NT2/D1 (cell line): ENCODE measurements at regions not wholly inside any gene's neighbourhood (a gene's known extent, or its start where the extent isn't known, plus 50 kb on each side); places are given as distances from the start of the nearest gene placed in this dataset.

Experiments
- DNase-seq: peaks from one replicate; pipeline ENCODE4 v3.0.0-alpha.2; 2011; ENCODE audit warnings: low read depth, low spot score
- H3K27me3 ChIP-seq: 2 replicates; pipeline ENCODE4 v1.6.0; 2011; ENCODE audit warnings: mild to moderate bottlenecking; ENCODE audit not compliant: insufficient read length, insufficient read depth
- H3K36me3 ChIP-seq: 2 replicates; pipeline ENCODE4 v1.6.1; 2011; ENCODE audit warnings: mild to moderate bottlenecking, low read length, mixed read lengths; ENCODE audit not compliant: insufficient read depth, insufficient read length
- H3K4me1 ChIP-seq: 2 replicates; pipeline ENCODE4 v1.5.1; 2011; ENCODE audit not compliant: insufficient read depth, insufficient read length
- H3K4me3 ChIP-seq: 2 replicates; pipeline ENCODE4 v1.5.1; 2011; ENCODE audit warnings: low read depth; ENCODE audit not compliant: insufficient read length
- H3K9ac ChIP-seq: 2 replicates; pipeline ENCODE4 v1.6.0; 2011; ENCODE audit warnings: low read depth; ENCODE audit not compliant: insufficient read length
- H3K9me3 ChIP-seq: 2 replicates; pipeline ENCODE4 v1.5.1; 2011; ENCODE audit warnings: mild to moderate bottlenecking, low read length; ENCODE audit not compliant: insufficient read depth
- SUZ12 ChIP-seq: IDR thresholded peaks from 2 replicates; pipeline ENCODE4 v1.6.1; 2011; ENCODE audit not compliant: insufficient read length, insufficient read depth; ENCODE audit errors: extremely low read depth
- YY1 ChIP-seq: IDR thresholded peaks from 2 replicates; pipeline ENCODE4 v1.6.1; 2011; ENCODE audit not compliant: insufficient read length, insufficient read depth
- ZNF274 ChIP-seq: IDR thresholded peaks from 2 replicates; pipeline ENCODE4 v1.6.1; 2011; ENCODE audit warnings: mild to moderate bottlenecking, low read depth, low read length

DNA sequence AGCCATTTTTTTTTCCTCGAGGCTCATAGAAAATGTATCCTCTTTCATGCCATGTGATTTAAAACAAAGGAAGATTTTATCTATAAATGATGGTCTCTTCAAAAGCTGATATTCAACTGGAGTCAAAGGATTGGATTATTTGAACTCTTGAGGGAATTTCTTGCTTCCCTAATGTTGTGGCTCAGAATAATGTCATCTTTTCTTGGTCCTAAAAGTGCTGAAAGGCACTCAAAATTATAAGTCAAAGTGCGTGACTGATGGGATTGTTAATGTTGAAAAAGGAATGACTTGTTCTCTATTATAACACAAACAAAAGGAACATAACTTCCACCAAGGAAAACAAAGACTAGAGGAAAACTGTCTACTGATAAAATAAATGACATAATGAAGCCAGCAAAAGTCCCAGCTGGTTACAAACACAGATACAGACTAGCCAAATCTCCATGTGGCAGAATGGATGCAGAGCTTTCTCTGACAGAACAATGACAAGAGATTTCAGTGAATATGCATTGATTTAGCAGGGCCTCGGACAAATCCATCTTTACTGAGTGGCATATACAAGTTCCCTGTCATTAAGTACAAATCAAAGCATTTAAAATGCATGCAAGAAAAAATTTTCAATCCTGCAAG, 552.6 kb downstream of the GBA3 start:
- Histone ChIP-seq H3K4me3 (no peak overlapping the region), H3K9ac (no peak overlapping the region), H3K36me3 (no peaks in the 10 kb centered on the region), H3K4me1 (no peaks in the 10 kb centered on the region), H3K9me3 (no peaks in the 10 kb centered on the region), H3K27me3 (no peaks in the 10 kb centered on the region)
- TF ChIP-seq YY1 (no peak), SUZ12 (no peak), ZNF274 (no peak)
- DNase-seq, result no peak

DNA sequence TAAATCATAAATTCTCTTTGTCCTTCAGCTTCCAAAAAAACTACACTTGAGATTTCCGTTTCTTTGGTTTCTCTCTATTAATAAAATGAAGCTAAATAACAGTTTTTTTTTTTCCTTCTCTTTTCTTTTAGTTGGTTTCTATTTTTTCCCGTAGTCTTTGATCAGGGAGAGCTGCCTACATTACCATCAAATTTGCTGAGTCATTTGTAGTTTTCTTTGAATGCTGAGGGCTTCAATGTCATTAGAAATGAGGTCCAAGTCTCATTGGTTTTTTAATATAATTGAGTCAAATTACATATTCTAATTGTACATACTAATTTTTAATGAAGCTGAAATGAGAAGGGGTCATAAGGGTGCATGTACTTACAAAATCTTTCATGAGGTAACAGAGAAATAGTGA, 550.2 kb downstream of the GBA3 start:
- Histone ChIP-seq H3K27me3 (no peaks in the 10 kb centered on the region), H3K36me3 (no peaks in the 10 kb centered on the region), H3K9ac (no peak overlapping the region), H3K4me3 (no peak overlapping the region), H3K9me3 (no peaks in the 10 kb centered on the region), H3K4me1 (no peaks in the 10 kb centered on the region)
- DNase-seq, result no peak
- TF ChIP-seq SUZ12 (no peak), YY1 (no peak), ZNF274 (no peak)

DNA sequence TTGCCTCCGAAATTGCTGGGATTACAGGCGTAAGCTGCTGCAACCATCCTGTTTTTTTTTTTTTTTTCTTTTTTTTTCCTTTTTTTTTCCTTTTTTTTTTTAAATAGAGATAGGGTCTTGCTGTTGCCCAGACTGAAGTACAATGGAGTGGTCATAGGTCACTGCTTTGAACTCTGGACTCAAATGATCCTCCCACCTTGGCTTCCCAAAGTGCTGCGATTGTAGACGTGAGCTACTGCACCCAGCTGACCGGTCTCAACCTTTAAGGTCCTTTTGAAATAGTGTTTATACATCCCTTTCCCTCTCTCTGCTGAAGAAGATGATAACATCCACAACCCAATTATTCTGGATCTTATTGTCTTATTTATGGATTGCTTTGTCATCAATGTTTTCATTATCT, 548.7 kb downstream of the GBA3 start:
- H3K4me1 ChIP-seq, result no peaks in the 10 kb centered on the region
- H3K36me3 ChIP-seq, result no peaks in the 10 kb centered on the region
- H3K9ac ChIP-seq, result no peak overlapping the region
- no peak overlapping the region for H3K4me3 ChIP-seq
- no peaks in the 10 kb centered on the region for H3K9me3 ChIP-seq
- no peaks in the 10 kb centered on the region for H3K27me3 ChIP-seq
- TF ChIP-seq ZNF274 (no peak), YY1 (no peak), SUZ12 (no peak)
- DNase-seq, result no peak

DNA sequence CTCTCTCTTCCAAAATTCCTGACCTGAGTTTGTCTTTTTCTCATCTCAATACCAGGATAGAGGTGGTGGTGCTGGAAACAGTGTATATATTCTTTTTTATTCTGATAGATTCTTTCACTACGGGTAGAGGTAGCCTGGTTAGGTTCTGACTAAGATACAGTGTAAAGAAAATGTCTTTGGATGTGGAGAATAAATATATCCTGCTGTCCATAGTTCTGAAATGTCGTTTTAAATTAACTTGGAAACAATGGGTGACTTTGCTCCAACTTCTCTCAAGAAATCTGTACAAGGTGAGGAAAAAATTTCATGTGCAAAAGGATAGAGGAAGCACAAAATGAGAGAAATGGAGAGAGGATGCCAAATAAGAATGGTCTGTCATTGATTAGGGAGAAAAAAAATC, 546.1 kb downstream of the GBA3 start:
- Histone ChIP-seq H3K9me3 (no peaks in the 10 kb centered on the region), H3K4me3 (no peak overlapping the region), H3K9ac (no peak overlapping the region), H3K27me3 (no peaks in the 10 kb centered on the region), H3K36me3 (no peaks in the 10 kb centered on the region), H3K4me1 (no peaks in the 10 kb centered on the region)
- TF ChIP-seq SUZ12 (no peak), YY1 (no peak), ZNF274 (no peak)
- no peak for DNase-seq

- H3K27me3 ChIP-seq, result no peaks in the 10 kb centered on the region
- no peak for DNase-seq
Measured at GRCh38 chr4:23237771-23238170, 545.0 kb downstream of the GBA3 start.

GRCh38 chr4:23235628-23236390, 543.1 kb downstream of the GBA3 start:
- Histone ChIP-seq H3K36me3 (no peaks in the 10 kb centered on the region), H3K4me3 (no peak overlapping the region), H3K4me1 (no peaks in the 10 kb centered on the region), H3K27me3 (no peaks in the 10 kb centered on the region), H3K9ac (no peak overlapping the region), H3K9me3 (no peaks in the 10 kb centered on the region)
- no peak for TF ChIP-seq YY1
- TF ChIP-seq SUZ12, result no peak
- no peak for TF ChIP-seq ZNF274
- peak; percentile 30 for DNase-seq

More at GRCh38 chr4:23237771-23238170, 545.0 kb downstream of the GBA3 start:
- Histone ChIP-seq H3K4me1 (no peaks in the 10 kb centered on the region), H3K9ac (no peak overlapping the region), H3K36me3 (no peaks in the 10 kb centered on the region), H3K4me3 (no peak overlapping the region), H3K9me3 (no peaks in the 10 kb centered on the region)
- no peak for TF ChIP-seq YY1

DNA sequence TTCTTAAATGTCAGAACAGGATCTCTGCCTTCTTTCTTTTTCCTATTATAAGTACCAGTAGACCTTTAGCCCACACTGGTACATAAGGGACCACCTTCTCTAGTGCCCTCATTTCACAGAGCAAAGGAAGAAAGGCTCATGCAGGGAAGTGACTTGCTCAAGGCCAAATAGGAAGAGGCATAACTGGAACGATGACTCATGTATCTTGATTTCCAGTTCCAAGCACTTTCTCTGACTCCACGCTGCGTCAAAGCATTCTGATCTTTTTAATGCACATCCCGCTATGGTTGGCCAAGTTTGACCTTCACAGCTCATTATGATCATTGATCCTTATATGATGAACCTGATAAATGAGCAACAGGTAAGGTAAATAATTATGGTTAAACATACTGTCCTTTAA, 542.0 kb downstream of the GBA3 start:
- H3K9me3 ChIP-seq, result no peaks in the 10 kb centered on the region
- H3K36me3 ChIP-seq, result no peaks in the 10 kb centered on the region
- no peaks in the 10 kb centered on the region for H3K4me1 ChIP-seq
- no peak overlapping the region for H3K9ac ChIP-seq
- TF ChIP-seq ZNF274 (no peak), YY1 (no peak), SUZ12 (no peak)
- no peak for DNase-seq
- no peak overlapping the region for H3K4me3 ChIP-seq
- H3K27me3 ChIP-seq, result no peaks in the 10 kb centered on the region
